GM21723 (cell line): ENCODE measurements at regions not wholly inside any gene's neighbourhood (a gene's known extent, or its start where the extent isn't known, plus 50 kb on each side); places are given as distances from the start of the nearest gene placed in this dataset.
"Not testable (repeated sequence)": the region's sequence is repeated elsewhere in the genome, so short reads cannot be mapped to it uniquely, and the experiment has no call there.

Experiments
- ATAC-seq: cut with Tn5 transposase; IDR thresholded peaks from one replicate; pipeline ENCODE4 v1.9.1; 2021; ENCODE audit warnings: mild to moderate bottlenecking, moderate library complexity; ENCODE audit not compliant: unreplicated experiment

DNA sequence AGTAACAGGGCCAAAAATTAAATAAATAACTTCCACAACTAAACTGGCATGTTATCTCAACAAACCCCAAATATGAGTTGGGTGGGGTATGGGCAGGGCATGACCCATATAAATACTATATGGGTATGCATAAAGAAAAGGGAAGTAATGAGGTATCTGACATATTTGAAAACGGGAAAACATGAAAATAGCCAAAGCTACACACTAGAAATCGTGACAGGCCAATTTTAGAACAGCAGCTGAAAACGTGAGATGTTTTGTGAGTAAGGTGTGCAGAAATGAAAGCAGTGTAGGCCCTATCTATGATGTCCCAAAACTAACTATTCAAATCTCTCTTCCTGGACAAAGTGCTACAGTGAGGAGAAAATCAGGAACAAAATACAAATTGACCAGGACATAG is 537.9 kb upstream of the NR5A2 start:
- no peak for ATAC-seq

- no peak for ATAC-seq
Observed at GRCh38 chr1:199490769-199491527, 536.6 kb upstream of the NR5A2 start.

DNA sequence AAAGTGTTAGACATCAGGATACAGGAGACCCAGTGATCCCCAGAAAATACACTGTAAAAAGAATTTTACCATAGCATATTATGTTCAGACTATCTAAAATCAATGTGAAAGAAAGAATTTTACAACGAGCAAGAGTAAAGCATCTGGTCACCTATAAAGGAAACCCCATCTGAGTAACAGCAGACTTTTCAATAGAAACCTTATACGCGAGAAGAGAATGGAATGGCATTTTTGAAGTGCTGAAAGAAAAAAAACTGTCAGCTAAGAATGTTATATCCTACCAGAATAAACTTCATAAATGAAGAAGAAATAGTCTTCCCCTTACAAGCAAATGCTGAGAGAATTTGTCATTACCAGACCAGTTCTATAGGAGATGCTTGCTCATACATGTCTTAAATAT is 532.1 kb upstream of the NR5A2 start:
- ATAC-seq, result no peak

DNA sequence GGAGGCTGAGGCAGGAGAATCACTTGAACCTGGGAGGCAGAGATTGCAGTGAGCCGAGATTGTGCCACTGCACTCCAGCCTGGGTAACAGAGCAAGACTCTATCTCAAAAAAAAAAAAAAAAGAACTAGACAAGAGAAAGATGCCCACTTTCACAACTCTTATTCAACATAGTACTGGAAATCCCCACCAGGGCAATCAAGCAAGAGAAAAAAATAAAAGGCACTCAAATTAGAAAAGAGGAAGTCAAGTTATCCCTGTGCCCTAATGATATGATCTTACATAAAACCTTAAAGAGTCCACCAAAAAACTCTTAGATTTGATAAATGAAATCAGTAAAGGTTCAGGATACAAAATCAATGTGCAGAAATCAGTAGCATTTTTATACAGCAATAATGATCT is 528.7 kb upstream of the NR5A2 start:
- ATAC-seq, result peak; percentile 62

DNA sequence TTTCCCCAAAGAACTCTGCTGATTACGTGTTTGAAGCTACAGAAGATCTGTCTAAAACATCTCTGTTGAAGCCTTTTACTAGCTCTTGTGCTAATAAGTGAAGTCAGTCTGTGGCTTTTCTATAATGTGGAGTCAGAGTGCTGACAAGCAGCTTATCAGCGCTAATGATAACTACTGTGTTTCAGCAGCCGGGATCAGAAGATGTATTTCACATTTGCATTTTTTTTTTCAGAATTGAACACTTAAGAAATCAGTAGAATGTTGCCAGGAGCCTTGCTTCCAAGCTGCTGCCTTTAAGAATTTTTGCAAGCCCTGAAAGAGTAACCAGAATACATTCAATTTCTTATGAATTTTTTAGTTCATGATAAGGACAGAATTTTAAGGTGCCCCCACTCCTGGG is 519.4 kb upstream of the NR5A2 start:
- ATAC-seq, result no peak

GRCh38 chr1:199508653-199509052 is 518.9 kb upstream of the NR5A2 start:
- no peak for ATAC-seq

- ATAC-seq, result no peak
Observed at GRCh38 chr1:199509456-199509855, 518.1 kb upstream of the NR5A2 start.

DNA sequence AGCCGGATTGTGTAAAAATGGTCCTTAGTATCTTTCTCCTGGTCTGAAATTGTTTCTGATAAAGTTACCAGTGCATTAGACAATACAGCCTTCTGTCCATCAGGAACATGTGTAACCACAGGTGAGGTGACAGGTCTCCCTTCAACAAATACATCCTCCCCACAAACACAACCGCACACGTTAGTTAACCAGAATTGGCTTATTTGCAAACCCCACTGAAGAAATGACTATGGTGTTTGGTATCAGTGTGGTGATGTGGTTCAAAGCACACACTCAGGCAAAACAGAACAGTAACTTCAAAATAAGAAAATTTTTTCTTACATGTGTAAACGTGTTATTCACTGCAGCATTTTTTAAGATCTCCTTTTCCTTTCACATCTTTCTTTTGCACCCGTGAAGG is 517.2 kb upstream of the NR5A2 start:
- no peak for ATAC-seq

GRCh38 chr1:199512037-199512710 is 515.3 kb upstream of the NR5A2 start:
- no peak for ATAC-seq

- ATAC-seq, result no peak
Observed at GRCh38 chr1:199515261-199515660, 512.2 kb upstream of the NR5A2 start.

DNA sequence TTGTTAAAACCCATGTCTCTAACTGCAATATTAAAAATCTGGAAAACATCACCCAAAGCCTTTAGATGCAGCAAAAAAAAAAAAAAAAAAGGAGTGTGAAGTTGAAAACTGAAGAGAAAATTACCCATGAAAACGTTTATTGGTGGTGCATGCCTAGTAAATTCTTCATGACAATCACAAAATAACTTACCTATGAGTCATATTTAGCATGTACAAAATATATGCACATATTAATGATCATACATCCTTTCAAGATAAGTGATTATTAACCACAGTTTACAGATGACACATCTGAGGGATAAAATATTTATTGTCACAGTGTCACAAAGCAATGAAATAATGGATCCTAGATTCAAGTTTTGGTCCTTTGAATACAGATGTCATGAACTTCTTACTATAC is 505.2 kb upstream of the NR5A2 start:
- no peak for ATAC-seq

GRCh38 chr1:199522936-199523335 is 504.6 kb upstream of the NR5A2 start:
- no peak for ATAC-seq

- no peak for ATAC-seq
Observed at GRCh38 chr1:199529324-199529723, 498.2 kb upstream of the NR5A2 start.

GRCh38 chr1:199533361-199533760 is 494.1 kb upstream of the NR5A2 start:
- not testable (repeated sequence) for ATAC-seq

DNA sequence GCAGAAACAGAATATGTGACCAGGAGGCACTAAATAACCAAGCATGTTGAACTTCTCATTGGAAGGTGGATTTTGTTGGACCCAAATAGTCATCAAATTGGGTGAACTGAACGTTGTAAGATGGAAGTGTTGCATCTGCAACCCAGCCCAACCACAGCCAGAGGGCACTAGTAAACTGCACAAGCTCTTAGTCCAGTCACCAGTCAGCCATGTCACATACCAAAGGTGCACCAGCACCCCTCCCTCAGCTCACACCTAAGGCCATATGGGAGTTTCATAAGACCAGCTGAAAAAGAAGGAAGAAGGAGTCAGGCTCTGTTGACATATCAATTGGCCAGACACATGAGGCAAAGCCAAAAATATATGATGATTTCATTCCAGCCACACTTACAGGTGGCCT is 481.7 kb upstream of the NR5A2 start:
- ATAC-seq, result peak; percentile 69

DNA sequence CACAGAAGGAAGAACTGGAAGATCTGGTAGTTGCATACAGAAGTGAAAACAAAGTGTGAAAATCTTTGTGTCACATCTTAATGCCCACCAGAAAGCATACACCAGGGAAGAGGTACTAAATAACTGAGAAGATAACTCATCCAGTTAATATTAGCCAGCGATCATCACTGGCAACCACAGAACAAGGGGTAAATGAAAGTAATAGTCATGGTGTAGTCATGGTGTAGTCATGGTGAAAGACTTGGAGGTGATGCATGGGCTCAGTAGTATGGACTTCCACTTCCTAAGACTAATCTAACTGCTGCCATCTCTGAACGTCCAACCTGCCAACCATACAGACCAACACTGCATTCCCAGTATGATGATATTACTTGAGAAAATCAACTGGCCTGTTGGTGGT is 481.2 kb upstream of the NR5A2 start:
- ATAC-seq, result no peak

GRCh38 chr1:199549421-199549820 is 478.1 kb upstream of the NR5A2 start:
- no peak for ATAC-seq

- no peak for ATAC-seq
Observed at GRCh38 chr1:199550199-199551065, 477.1 kb upstream of the NR5A2 start.

DNA sequence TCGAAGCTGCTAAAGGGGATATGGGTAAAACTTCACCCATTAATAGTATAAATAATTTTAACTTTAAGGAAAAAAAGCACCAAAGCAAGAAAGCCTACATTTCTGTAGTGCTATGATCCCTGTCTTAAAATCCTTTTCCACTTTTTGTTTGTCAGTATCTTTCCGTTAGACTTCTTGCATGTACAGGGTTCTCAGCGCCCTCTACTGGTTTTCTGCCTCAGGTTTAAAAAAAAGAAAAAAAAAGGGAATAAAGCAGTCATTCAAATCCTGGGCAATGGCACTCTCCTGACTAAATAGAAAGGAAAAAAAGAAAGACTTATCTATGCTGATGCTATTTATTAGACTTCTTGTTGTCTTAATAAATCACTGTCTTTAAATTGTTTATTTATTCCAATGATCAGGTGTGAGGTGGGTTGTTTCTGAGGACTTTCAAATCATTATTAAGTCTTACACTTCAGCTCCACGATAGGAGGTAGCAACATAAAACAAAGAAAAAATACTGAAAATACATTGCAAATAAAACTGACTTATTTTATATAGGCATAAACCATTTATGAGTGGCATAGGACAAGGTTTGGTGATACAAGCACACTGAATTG is 475.4 kb upstream of the NR5A2 start:
- ATAC-seq, result no peak

DNA sequence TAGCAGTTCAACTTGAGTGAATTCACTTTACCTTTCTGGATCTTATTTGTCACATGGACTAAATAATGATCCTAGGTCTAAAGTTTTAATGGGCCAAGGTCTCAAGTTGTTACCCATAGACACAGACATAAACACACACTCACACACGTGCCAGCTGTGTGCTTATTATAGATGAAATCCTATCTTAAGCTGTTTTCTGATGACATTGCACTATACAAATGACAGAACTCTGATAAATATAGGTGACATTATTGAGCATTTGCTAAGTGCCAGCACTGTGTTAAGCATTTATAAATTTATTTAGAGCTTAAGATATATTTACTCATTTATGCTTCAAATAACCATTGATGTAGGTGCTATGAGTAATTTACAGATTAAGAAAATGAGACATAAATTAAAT is 474.4 kb upstream of the NR5A2 start:
- ATAC-seq, result no peak

DNA sequence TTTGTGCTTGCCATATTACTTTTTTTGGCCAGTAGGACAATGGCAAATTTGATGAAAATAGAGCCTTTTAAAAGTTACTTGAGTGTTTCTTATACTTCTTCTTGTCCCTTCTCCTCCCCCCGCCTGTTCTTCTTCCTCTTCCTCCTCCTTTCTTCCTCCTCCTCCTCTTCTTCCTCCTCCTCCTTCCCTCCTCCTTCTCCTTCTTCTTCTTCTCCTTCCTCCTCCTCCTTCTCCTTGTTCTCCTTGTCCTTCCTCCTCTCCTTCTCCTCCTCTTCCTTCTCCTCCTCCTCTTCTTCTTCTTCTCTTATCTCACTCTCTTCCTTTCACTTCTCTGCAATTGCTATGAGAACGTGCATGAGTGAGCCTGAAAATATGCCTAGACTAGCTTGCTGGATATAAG is 466.2 kb upstream of the NR5A2 start:
- ATAC-seq, result no peak
